Neural progenitor cell (in vitro differentiated cells): ENCODE measurements at regions not wholly inside any gene's neighbourhood (a gene's known extent, or its start where the extent isn't known, plus 50 kb on each side); places are given as distances from the start of the nearest gene placed in this dataset.
A peak's percentile ranks its signal among the peaks of the same experiment; 100 is the strongest.

Experiments used
- DNase-seq: peaks from one replicate; pipeline ENCODE4 v3.0.0-alpha.2; 2016; ENCODE audit warnings: low spot score
- H2AFZ ChIP-seq: fragments of 200-600 bp; sonication (generic); replicated peaks from 2 replicates; pipeline ENCODE4 v1.6.1; 2016; ENCODE audit warnings: antibody characterized with exemption
- H3F3A ChIP-seq: fragments of 200-600 bp; sonication (generic); 2 replicates; pipeline ENCODE4 v1.6.1; 2016; ENCODE audit warnings: antibody characterized with exemption, low read depth
- H3K27ac ChIP-seq: fragments of 200-600 bp; sonication (generic); 2 replicates; pipeline ENCODE4 v1.5.1; 2016; ENCODE audit warnings: mild to moderate bottlenecking
- H3K27me3 ChIP-seq: fragments of 200-600 bp; sonication (generic); 2 replicates; pipeline ENCODE4 v1.6.1; 2016; ENCODE audit warnings: mild to moderate bottlenecking, moderate library complexity
- H3K36me3 ChIP-seq: fragments of 200-600 bp; sonication (generic); 2 replicates; pipeline ENCODE4 v1.5.1; 2016
- H3K4me1 ChIP-seq: fragments of 200-600 bp; sonication (generic); 2 replicates; pipeline ENCODE4 v1.6.1; 2016; ENCODE audit warnings: mixed run types
- H3K4me2 ChIP-seq: fragments of 200-600 bp; sonication (generic); 2 replicates; pipeline ENCODE4 v1.6.1; 2016
- H3K4me3 ChIP-seq: fragments of 200-600 bp; sonication (generic); 2 replicates; pipeline ENCODE4 v1.5.1; 2016
- H3K79me2 ChIP-seq: fragments of 200-600 bp; sonication (generic); 2 replicates; pipeline ENCODE4 v1.6.1; 2016; ENCODE audit warnings: low read depth
- H3K9ac ChIP-seq: fragments of 200-600 bp; sonication (generic); 2 replicates; pipeline ENCODE4 v1.6.1; 2016
- H3K9me3 ChIP-seq: fragments of 200-600 bp; sonication (generic); 2 replicates; pipeline ENCODE4 v1.5.1; 2016; ENCODE audit warnings: low read depth
- H4K20me1 ChIP-seq: fragments of 200-600 bp; sonication (generic); 2 replicates; pipeline ENCODE4 v1.6.1; 2016; ENCODE audit warnings: low read depth
- H3K27ac Mint-ChIP-seq: 3 replicates; pipeline ENCODE4 v1.8.0; 2021; ENCODE audit warnings: mixed read lengths
- H3K27me3 Mint-ChIP-seq: 2 replicates; pipeline ENCODE4 v1.8.0; 2022; ENCODE audit warnings: low read depth, mild to moderate bottlenecking, inconsistent platforms, moderate library complexity, mixed read lengths; ENCODE audit not compliant: insufficient read depth
- H3K36me3 Mint-ChIP-seq: 3 replicates; pipeline ENCODE4 v1.8.0; 2021; ENCODE audit warnings: mixed read lengths
- H3K4me1 Mint-ChIP-seq: 3 replicates; pipeline ENCODE4 v1.8.0; 2021; ENCODE audit warnings: mixed read lengths
- H3K4me3 Mint-ChIP-seq: 3 replicates; pipeline ENCODE4 v1.8.0; 2021; ENCODE audit warnings: mild to moderate bottlenecking, moderate library complexity, mixed read lengths
- H3K9me3 Mint-ChIP-seq: 3 replicates; pipeline ENCODE4 v1.8.0; 2020; ENCODE audit warnings: mixed read lengths
- CTCF ChIP-seq: fragments of 200-600 bp; sonication (generic); IDR thresholded peaks from 2 replicates; pipeline ENCODE4 v1.5.1; 2017; ENCODE audit warnings: antibody characterized with exemption, mild to moderate bottlenecking
- EZH2 ChIP-seq: fragments of 200-600 bp; sonication (generic); IDR thresholded peaks from 2 replicates; pipeline ENCODE4 v1.6.1; 2017; ENCODE audit warnings: antibody characterized with exemption, mild to moderate bottlenecking, moderate library complexity
- EZH2phosphoT487 ChIP-seq: fragments of 200-600 bp; sonication (generic); IDR thresholded peaks from 2 replicates; pipeline ENCODE4 v1.6.1; 2017; ENCODE audit warnings: antibody characterized with exemption

GRCh38 chr2:241936457-241937133 lies 67.1 kb downstream of the RTP5 start:
- no peak overlapping the region for H3K27ac Mint-ChIP-seq
- no peak overlapping the region for H3K27ac ChIP-seq
- TF ChIP-seq EZH2 (no peak), EZH2phosphoT487 (no peak), CTCF (no peak)
- peaks cover 4% of the 10 kb centered on the region for H3K36me3 Mint-ChIP-seq
- H3K9me3 Mint-ChIP-seq: peaks cover 14% of the 10 kb centered on the region
- H3K4me1 ChIP-seq: peaks cover 6% of the 10 kb centered on the region
- no peaks in the 10 kb centered on the region for H3K9me3 ChIP-seq
- peaks cover 3% of the 10 kb centered on the region for H3K4me1 Mint-ChIP-seq
- H3K27me3 Mint-ChIP-seq: no peaks in the 10 kb centered on the region
- no peaks in the 10 kb centered on the region for H3K79me2 ChIP-seq
- no peaks in the 10 kb centered on the region for H3K27me3 ChIP-seq
- no peaks in the 10 kb centered on the region for H3F3A ChIP-seq
- H3K9ac ChIP-seq: no peak overlapping the region
- no peak overlapping the region for H3K4me3 Mint-ChIP-seq
- H3K36me3 ChIP-seq: no peaks in the 10 kb centered on the region
- H2AFZ ChIP-seq: no peak overlapping the region
- H4K20me1 ChIP-seq: no peaks in the 10 kb centered on the region
- no peak overlapping the region for H3K4me2 ChIP-seq
- no peak for DNase-seq
- no peak overlapping the region for H3K4me3 ChIP-seq

GRCh38 chr2:241937297-241937696 lies 67.8 kb downstream of the RTP5 start:
- Histone ChIP-seq H2AFZ (no peak overlapping the region), H3K79me2 (no peaks in the 10 kb centered on the region), H3K27ac (no peak overlapping the region), H3K9me3 (no peaks in the 10 kb centered on the region), H3K9ac (no peak overlapping the region), H3F3A (no peaks in the 10 kb centered on the region), H4K20me1 (no peaks in the 10 kb centered on the region), H3K4me1 (peaks cover 6% of the 10 kb centered on the region), H3K36me3 (no peaks in the 10 kb centered on the region), H3K27me3 (no peaks in the 10 kb centered on the region), H3K4me2 (no peak overlapping the region), H3K4me3 (no peak overlapping the region)
- no peak overlapping the region for H3K27ac Mint-ChIP-seq
- peaks cover 4% of the 10 kb centered on the region for H3K36me3 Mint-ChIP-seq
- no peaks in the 10 kb centered on the region for H3K27me3 Mint-ChIP-seq
- H3K4me1 Mint-ChIP-seq: peaks cover 3% of the 10 kb centered on the region
- no peak overlapping the region for H3K4me3 Mint-ChIP-seq
- DNase-seq: no peak
- no peak for TF ChIP-seq EZH2
- peaks cover 14% of the 10 kb centered on the region for H3K9me3 Mint-ChIP-seq

GRCh38 chr2:241939541-241939940 lies 70.0 kb downstream of the RTP5 start:
- Histone ChIP-seq H3F3A (no peaks in the 10 kb centered on the region), H2AFZ (no peak overlapping the region), H3K9ac (no peak overlapping the region), H3K4me1 (no peaks in the 10 kb centered on the region), H3K36me3 (no peaks in the 10 kb centered on the region), H3K79me2 (no peaks in the 10 kb centered on the region), H3K4me2 (no peak overlapping the region), H3K27ac (no peak overlapping the region), H4K20me1 (no peaks in the 10 kb centered on the region), H3K9me3 (no peaks in the 10 kb centered on the region), H3K27me3 (no peaks in the 10 kb centered on the region), H3K4me3 (no peak overlapping the region)
- Mint-ChIP-seq H3K9me3 (peaks cover 14% of the 10 kb centered on the region), H3K4me3 (no peak overlapping the region), H3K27me3 (no peaks in the 10 kb centered on the region), H3K4me1 (no peaks in the 10 kb centered on the region), H3K27ac (no peak overlapping the region), H3K36me3 (peaks cover 4% of the 10 kb centered on the region)
- DNase-seq: no peak
- TF ChIP-seq EZH2phosphoT487 (no peak), EZH2 (no peak), CTCF (no peak)

- Histone ChIP-seq H3K27ac (no peak overlapping the region), H3K9me3 (no peaks in the 10 kb centered on the region), H3K79me2 (no peaks in the 10 kb centered on the region), H3F3A (no peaks in the 10 kb centered on the region), H3K27me3 (no peaks in the 10 kb centered on the region), H4K20me1 (no peaks in the 10 kb centered on the region), H3K4me3 (no peak overlapping the region), H3K36me3 (no peaks in the 10 kb centered on the region), H3K4me1 (no peaks in the 10 kb centered on the region), H3K9ac (no peak overlapping the region), H2AFZ (no peak overlapping the region), H3K4me2 (no peak overlapping the region)
- TF ChIP-seq EZH2: no peak
- TF ChIP-seq CTCF: peak; percentile 38
- Mint-ChIP-seq H3K27ac (no peak overlapping the region), H3K36me3 (peaks cover 4% of the 10 kb centered on the region), H3K4me1 (no peaks in the 10 kb centered on the region), H3K27me3 (no peaks in the 10 kb centered on the region), H3K9me3 (peaks cover 13% of the 10 kb centered on the region), H3K4me3 (no peak overlapping the region)
- DNase-seq: no peak
Observed at GRCh38 chr2:241940329-241940728, 70.8 kb downstream of the RTP5 start.
